Ishikawa (cell line): ENCODE measurements at regions not wholly inside any gene's neighbourhood (a gene's known extent, or its start where the extent isn't known, plus 50 kb on each side); places are given as distances from the start of the nearest gene placed in this dataset.

Source experiments
- CEBPB ChIP-seq: IDR thresholded peaks from 2 replicates; pipeline ENCODE4 v1.6.1; 2012
- TAF1 ChIP-seq: IDR thresholded peaks from 2 replicates; pipeline ENCODE4 v1.6.1; 2012; ENCODE audit warnings: low read depth, mild to moderate bottlenecking
- TF ChIP-seq, protein P1 (sequence below): IDR thresholded peaks from 2 replicates; pipeline ENCODE4 v1.6.1; 2012

DNA sequence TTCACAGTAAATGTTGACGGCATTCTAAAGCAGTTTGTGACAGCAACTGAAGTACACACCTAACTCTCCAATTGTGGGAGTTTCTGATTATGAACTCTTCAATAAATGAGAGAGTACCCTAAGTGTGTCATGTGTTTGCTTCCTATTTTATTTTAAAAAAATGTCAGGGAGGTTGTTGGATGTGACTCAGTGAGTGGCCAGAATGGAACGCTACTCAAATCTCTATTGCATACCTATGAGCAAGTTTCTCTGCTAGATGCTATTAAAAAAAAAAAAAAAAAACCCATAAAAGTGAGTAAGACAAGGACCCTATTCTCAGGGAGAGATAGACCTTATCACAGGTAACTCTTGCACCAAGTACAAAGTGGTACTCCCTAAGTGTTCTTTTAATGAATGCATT, 256.6 kb downstream of the BTG1 start:
- TF ChIP-seq, protein P1, sequence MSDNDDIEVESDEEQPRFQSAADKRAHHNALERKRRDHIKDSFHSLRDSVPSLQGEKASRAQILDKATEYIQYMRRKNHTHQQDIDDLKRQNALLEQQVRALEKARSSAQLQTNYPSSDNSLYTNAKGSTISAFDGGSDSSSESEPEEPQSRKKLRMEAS: no peak
- TF ChIP-seq CEBPB: no peak
- no peak for TF ChIP-seq TAF1
